HG03469 (cell line): ENCODE measurements at regions not wholly inside any gene's neighbourhood (a gene's known extent, or its start where the extent isn't known, plus 50 kb on each side); places are given as distances from the start of the nearest gene placed in this dataset.
"Not testable (repeated sequence)": the region's sequence is repeated elsewhere in the genome, so short reads cannot be mapped to it uniquely, and the experiment has no call there.

Experiments
- ATAC-seq: cut with Tn5 transposase; IDR thresholded peaks from one replicate; pipeline ENCODE4 v1.9.1; 2021; ENCODE audit warnings: mild to moderate bottlenecking, moderate library complexity, moderate number of reproducible peaks; ENCODE audit not compliant: unreplicated experiment

- ATAC-seq, result not testable (repeated sequence)
These were observed 1353.9 kb upstream of the CDH18 start for GRCh38 chr5:21341948-21342261.

GRCh38 chr5:21341203-21341947 is 1353.4 kb upstream of the CDH18 start:
- not testable (repeated sequence) for ATAC-seq

DNA sequence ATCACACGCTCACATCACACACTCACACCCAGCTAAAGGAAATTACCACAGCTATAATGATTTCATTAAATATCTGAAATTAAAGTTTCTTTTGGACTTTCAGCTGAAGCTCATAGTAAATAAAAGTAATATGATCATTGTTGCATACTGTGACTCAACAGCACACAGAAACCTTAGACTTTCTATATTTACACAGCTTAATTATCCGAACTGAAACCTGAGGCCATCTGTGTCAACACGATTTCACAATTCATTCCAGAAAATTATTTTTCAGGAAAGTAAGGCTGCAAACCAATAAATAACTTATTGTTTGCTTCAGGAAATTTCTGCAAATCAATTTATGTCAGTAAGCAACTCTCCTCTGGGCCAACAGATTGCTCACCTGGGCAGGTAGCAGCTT is 1352.2 kb upstream of the CDH18 start:
- not testable (repeated sequence) for ATAC-seq

DNA sequence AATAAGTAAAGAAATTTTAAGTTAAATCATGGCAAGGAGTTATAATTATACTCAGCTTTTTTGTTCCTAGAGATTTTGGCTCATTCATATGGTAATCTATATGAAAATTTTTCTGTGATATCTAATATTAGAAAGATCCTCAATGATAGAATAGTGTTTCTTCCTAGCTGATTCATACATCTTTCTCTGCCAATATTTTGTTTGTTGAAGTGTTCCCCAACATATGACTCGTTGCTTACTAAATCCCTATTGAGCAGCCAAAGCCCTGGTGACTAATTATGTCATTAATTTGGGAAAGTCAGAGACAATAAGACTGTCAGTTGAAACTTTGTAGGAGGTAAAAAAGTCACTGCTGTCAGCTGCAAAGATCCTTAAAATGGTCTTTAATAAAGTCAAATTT is 1348.5 kb upstream of the CDH18 start:
- ATAC-seq, result not testable (repeated sequence)

DNA sequence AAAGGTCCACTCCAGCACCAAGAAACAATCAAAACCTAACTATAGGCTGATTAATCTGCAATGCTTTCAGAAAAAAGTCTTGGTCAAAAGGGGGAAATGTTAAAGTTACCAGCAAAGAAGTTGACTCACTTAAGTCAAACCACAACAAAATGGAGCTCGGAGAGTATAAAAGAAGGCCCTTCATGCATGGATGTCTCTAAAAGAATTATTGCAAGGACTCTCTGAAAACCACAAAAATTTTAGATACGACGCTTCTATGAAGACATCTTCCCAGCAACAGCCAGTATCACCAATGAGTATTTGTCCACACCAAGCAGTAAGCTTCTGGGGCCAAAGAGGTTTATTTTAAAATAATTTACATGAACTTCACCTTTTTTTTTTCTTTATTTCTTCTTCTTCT is 1327.4 kb upstream of the CDH18 start:
- not testable (repeated sequence) for ATAC-seq

DNA sequence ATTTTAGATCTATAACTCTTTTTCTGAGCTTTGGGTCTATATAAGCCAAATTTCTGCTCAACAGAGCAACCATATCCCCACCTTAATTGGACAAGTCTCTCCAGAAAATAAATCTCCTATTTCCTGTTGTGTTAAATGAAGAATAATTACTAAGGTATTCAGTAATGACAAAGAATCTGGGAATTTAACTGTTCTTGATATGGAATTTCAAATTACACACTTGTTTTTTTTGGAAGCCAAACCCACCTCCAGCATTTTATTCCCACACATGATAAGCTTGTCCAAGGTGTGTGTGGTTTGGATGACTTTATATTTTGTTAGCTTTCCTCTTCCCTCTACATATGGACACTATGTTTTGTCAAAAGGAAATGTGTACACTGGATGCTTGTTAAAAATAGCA is 1313.2 kb upstream of the CDH18 start:
- ATAC-seq, result not testable (repeated sequence)

GRCh38 chr5:21274361-21274760 is 1286.4 kb upstream of the CDH18 start:
- ATAC-seq, result not testable (repeated sequence)

DNA sequence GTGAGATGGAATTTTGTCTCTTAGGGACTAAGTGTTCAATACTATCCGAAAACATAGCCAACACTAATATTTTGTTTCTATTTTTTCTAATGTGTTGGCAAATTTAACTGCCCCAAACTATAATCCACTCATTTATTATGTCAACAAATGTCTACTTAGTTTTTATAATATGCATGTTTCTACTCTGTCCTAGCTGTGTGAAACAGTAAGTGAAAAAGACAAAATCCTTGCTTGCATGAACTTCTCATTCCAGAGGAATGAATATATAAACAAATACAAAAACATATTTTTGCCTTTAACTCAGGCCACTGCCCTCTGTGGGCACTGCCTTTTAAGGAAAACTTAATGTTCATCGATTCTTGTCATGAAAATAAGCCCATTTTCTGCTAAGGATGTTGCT is 1275.4 kb upstream of the CDH18 start:
- ATAC-seq, result no peak

DNA sequence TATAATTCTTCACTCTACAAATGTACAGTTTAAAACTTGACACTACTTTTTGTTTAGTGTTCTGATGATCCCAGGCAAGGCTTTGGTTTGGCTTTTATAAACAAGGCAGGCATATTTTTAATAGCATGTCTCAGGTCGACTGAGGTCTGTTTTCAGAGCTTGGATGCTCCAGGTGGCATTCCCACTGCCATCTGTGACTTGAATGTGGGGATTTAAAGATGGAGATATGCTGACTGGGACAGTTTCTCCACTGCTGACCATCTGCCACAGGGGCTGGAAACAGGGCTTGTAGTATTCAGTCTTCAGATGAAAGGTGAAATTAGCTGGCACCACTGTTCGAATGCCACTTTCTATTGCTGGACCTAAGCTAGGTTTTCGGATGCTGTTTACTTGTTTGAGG is 1266.2 kb upstream of the CDH18 start:
- ATAC-seq, result no peak

GRCh38 chr5:21244982-21245381 is 1257.0 kb upstream of the CDH18 start:
- no peak for ATAC-seq

DNA sequence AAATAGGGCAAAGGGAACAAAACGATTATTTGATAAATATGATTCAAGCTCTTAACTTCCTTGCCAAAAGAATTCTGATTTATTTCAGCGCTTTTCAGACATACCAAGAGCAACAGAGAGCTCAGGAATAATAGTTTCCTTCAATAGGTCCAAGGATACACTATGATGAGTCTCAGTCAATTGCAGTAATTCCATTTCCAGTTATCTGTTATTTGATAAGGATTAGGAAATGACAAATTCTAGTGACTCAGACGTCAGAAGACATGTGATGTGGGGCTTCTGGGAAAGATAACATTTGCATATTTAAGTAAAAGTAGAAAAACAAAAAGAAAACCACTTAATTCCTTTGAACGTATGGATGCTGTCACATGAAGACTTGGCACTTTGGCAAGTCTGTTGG is 1250.8 kb upstream of the CDH18 start:
- no peak for ATAC-seq

DNA sequence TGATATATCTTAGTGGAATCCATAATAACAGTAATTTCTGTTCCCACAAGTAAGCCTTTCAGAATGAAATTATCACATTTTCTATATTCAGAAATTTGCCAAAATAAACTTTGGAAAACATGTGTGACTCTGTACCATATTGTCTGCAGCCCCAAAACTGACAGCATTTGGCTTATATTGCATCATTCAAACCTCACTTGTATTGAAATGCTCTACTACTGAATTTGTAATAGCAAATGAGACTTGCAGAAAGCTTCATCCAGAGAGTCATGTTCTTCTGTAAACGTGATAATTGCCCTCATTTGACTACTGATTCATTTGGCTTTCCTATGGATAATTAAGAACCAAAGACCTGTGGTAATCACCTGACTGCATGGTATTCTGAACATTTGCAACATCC is 1249.5 kb upstream of the CDH18 start:
- ATAC-seq, result no peak

- ATAC-seq, result no peak
These were observed 1249.0 kb upstream of the CDH18 start for GRCh38 chr5:21236971-21237427.

DNA sequence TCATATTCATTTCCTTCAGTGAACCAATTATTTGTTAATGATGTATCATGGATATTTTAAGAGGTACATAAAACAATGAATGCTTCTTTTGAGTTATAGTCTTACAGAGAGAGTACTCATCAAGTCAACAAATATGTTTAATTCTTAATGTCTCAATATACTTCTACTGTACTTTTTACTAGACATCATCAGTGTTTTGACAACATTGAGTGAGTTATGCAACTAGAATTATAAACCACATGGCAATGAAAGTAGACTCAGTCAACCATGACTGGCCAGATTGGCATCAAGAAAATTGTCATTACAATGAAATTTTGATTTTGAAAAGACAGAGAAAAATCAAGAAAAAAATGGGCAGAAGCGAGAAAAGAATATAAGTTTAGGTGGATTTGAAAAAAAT is 1248.1 kb upstream of the CDH18 start:
- ATAC-seq, result no peak

DNA sequence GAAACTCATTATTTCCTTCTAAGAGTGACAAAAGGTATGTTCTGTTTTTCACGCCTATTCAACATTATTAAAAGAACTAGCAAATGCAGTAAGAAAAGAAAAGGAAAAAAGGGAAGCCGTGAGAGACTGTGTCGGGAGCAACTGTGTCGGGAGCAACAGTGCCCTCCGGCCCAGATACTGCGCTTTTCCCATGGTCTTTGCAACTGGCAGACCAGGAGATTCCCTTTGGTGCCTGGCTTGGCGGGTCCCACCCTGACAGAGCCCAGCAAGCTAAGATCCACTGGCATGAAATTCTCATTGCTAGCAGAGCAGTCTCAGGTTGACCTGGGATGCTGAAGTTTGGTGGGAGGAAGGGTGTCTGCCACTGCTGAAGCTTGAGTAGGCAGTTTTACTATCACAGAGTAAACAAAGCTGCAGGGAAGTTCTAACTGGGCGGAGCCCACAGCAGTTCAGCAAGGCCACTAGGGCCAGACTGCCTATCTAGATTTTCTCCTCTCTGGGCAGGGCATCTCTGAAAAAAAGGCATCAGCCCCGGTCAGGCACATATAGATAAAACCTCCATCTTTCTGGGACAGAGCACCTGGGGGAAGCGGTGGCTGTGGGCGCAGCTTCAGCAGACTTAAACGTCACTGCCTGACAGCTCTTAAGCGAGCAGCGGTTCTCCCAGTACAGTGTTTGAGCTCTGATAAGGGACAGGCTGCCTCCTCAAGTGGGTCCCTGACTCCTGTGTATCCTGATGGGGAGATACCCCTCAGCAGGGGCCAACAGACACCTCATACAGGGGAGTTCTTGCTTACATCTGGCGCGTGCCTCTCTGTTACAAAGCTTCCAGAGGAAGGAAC is 1237.4 kb upstream of the CDH18 start:
- ATAC-seq, result no peak

DNA sequence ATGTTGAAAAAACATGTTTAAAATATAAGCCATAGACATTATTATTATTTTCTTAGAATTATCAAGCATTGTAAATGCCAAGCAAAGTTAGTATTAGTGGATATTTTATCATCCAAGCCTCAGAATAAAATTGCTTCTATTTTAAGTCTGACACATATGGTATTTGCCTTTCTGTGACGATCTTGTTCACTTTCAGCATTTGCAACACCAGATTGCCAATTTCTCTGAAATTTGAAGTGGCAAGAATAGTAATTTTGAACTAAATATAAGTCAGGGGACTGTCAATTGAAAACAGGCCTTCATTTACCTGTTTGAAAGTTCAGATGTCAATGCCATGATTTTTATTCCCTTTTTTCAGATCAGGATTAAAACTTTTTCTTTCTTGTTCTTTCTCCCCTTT is 1233.6 kb upstream of the CDH18 start:
- no peak for ATAC-seq

DNA sequence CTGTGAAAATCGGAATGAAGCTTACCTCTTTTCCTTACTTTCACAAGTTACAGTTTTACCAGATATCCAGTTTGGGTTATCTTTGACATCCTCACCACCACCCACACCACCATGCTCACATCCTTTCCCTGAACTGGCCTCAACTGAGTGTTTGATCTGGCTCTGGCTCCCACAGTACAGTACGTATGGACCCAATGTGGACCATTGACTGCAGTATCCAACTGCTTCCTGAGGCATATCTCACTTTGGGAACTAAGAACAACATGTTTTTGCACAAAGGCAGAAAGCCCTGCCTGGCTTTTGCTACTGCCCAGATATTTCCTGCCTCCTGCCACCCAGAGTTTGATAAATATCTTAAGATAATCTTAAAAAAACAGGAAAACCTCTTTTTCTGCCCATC is 1232.0 kb upstream of the CDH18 start:
- ATAC-seq, result no peak

GRCh38 chr5:21219251-21219650 is 1231.3 kb upstream of the CDH18 start:
- no peak for ATAC-seq

GRCh38 chr5:21212026-21212425 is 1224.0 kb upstream of the CDH18 start:
- ATAC-seq, result no peak

DNA sequence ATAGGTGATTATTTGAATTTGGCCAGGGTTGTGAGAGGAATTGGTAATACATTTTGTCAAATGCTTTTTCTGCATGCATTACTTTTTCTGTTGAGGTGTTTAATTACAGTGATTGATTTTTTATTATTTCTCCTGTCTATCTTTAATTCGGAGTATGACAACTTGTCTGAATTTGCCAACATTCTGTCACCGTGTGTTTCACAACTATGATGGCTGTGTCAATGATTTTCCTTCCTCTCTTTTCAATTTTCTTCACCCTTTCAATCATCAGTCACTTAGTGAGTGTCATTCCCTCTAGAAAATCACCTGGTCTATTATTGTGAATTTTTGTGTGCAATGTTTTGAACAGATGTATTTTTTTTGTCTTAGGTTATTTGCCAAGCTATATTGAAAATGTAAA is 1221.4 kb upstream of the CDH18 start:
- no peak for ATAC-seq

DNA sequence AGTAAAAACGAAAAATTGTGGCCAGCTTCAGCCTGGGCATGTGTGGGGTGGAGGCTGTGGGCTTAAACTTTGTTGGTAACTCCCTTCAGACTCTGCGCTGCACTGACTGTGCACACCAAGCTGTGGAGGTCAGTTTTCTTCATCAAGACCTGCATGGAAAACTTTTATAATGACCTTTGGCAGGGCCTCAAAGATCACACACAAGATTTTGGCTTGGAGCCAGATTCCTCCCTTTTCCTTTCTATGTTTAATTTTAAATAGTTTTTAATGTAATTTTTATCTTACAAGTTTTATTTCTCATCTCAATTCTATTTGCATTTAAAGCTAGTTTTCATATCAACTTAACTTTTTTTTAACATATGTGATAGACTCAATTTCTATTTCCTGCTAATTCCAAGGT is 1211.1 kb upstream of the CDH18 start:
- ATAC-seq, result no peak

GRCh38 chr5:21195145-21195544 is 1207.1 kb upstream of the CDH18 start:
- ATAC-seq, result no peak
